Inflammatory macrophage treated with lipopolysaccharide for 1 hour (primary cell): ENCODE measurements at regions not wholly inside any gene's neighbourhood (a gene's known extent, or its start where the extent isn't known, plus 50 kb on each side); places are given as distances from the start of the nearest gene placed in this dataset.
A peak's percentile ranks its signal among the peaks of the same experiment; 100 is the strongest.

Experiments used
- DNase-seq, 2 donors: peaks; one replicate each; pipeline ENCODE4 v3.0.0-alpha.2; 2020 to 2022

DNA sequence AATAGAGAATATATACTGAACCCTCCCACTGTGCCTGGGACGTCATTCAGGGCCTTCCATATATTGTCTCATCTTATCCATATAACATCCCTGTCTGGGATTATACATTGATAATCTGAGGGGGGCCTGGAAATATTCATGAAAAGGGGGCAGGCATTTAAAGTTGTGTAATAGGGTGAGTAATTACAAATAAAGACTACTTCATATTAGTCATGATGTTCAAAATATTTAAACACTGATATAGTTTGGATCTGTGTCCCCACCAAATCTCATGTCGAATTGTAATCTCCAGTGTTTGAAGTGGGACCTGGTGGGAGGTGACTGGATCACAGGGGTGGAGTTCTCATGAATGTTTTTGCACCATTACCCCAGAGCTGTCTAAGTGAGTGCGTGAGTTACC is 97.8 kb downstream of the AQP9 start:
- DNase-seq: no peak

DNA sequence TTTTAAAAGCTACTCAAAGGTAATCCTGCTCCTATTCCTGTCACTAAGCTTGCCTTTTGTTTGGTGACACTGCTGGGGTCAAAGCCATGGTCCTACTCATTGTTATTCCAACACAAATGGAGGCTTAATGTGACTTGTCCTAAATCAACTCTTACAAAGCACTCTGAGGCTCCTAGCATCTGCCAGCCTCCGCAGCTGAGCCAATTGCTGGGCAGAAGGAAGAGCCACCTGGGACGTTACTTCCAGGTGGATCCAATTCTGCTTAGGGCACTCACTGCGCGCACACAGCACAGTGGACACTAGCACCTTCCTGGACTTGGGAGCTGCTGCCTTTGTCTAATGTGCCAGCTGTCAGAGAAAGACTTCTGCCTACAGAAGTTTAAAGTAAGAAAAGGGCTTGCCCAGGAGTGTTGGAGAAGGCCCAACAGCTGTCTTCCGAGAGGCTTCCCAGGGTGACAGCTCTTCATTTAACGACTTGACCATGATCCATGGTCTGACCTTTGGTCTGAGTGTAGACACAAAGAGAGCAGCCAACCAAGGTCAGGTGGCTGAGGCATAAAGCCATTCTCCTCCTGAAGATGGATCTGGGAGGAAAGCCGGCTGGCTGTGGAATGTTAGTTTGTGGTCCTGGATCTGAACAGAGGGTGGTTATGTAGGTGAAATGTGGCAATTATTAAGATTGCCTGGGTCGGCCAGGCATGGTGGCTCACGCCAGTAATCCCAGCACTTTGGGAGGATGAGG is 102.2 kb downstream of the AQP9 start:
- DNase-seq: no peak

DNA sequence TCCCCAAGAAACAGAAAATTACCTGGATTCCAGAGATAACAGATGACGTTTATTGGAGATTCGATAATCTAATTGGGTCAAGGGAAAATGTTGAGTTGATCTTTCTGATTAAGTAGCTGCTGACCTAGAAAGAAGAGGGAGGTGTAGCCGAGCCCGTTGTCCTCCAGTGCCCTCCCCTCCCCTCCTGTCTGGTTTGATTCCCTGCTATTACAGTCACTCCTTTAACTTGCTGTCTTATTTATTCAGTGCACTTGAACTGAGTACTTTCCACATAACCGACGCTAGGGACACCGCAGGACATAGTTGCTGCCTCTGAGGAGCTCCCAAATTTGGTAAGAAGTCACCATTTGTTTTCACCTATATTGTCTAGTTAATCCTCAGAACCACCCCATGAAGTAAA is 103.7 kb downstream of the AQP9 start:
- DNase-seq: no peak

DNA sequence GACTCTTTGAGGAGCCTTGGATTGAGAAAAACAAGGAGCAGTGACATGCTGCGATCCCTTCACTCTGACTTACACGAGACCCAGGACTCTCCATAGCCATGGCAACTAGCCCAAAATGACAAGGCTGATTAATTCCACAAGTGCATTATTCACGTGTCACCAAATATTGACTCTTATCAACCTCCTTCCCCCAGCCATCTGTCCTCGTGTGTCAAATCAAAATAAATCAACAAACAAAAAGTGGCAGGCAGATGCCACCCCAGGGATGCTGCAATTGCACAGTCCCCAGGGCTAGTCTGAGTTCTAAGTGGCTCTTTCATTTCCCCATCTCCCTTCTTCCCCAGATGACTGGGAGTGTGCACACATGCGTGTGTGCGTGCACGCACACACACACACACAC is 104.9 kb downstream of the AQP9 start:
- no peak for DNase-seq

DNA sequence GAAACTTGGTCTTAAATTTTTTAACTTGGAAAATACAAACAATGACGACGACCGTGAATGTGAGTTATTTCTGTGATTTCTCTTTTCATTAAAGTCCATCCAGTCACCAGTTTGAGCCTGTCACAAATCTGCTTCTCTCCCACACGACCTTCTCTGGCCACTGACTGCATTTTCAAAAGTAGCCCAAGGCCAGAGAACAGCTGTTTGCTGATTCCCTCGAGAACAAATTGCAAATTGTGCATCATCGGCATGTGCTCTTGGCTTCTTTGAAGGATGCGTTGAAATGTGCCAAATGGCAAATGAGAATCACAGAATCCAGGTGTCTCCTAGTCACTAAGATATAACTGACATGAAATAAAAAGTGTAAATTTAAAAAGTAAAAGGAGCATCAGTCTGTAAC is 106.4 kb downstream of the AQP9 start:
- no peak for DNase-seq

DNA sequence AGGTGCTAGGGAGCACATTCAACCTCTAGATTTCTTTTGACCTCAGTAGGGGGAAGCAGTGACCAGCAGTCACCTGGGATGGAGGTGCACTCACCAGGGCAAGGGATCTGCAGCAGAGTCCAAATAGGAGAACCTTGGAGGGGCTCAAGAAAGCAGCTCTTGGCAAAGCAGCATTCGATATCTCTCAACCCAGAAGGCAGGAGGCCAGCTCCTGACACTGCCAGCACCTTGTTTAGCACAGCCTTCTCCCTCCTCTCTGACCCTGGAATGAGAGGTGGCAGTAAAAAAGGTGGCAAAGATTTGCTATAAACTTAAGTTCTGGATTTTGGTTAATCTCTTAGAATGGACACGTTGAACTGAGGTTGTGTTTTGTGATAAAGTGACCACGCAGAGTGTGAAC is 107.9 kb downstream of the AQP9 start:
- no peak for DNase-seq

DNA sequence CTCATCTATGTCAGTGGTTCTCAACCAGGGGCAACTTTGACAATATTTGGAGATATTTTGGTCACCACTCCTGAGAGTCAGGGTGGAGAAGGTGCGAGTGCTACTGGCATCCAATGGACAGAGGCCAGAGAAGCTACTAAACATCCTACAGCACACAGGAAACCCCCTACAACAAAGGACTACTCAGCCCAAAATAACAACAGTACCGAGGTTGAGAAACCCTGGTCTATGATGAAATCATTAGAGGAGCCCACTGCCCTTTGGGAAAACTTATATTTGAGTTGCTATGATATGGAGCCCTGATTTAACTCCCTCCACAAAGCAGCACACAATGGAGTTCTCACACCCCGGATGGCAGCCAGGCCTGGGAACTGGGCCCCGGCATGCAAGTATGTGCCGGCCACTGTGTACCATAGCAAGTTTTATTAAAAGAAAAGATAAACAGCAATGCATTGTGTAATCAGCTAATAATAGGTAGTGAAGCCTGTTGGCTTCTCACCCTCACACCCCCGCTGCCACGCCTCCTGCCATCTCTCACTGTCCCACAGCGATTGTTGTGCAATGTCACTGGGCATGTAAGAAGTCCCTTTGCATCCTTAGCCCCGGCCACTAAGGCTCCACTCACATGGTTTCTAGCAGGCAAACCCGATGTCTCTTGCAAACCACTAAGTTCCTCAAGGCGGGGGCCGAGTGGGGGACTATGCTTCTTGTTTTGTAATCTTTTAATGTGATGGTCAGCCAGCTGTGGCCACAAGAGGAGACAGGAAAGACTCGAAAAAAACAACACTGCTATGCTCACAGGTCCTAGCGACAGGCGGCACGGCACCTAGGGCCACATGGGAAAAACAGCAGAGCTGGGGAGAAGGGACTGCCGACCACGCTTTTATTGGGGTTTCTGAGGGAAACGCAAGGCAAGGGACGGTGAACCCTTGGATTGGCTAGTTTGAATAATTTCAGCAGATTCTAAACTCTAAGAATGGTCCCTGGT is 110.0 kb downstream of the AQP9 start:
- peak; percentile 93 to 100 for DNase-seq

DNA sequence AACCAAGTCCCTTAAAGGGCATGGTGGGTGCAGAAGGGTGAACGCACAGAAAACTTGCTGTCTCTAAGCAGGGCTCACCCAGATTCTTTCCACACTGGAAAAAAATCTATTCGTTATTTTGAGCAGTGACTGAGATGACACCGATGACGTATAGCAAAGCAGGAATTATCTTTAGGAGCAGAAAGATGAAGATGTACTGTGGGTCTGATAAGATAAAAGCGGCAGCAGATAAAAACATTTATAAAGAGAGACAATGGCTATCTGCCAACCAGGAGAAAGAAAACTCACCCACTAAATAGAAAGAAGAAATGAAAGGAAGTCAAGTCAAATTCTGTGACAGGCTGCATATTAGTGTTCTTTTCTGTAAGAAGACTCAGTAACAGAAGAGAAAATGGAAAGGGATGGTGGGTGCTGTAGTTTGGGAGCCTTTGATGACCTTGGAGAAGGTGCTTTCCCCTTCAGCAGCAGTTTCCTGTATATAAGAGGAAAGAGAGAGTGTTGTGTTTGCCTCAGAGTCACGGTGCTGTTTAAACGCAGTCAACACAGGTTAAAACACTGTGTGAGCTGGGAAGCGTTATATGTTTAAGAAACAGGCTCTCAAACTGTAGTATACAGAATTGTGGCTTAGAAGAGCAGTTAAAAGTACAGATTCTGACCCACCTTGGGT is 111.6 kb downstream of the AQP9 start:
- peak in 1 of 2 donors; percentile 42 for DNase-seq

DNA sequence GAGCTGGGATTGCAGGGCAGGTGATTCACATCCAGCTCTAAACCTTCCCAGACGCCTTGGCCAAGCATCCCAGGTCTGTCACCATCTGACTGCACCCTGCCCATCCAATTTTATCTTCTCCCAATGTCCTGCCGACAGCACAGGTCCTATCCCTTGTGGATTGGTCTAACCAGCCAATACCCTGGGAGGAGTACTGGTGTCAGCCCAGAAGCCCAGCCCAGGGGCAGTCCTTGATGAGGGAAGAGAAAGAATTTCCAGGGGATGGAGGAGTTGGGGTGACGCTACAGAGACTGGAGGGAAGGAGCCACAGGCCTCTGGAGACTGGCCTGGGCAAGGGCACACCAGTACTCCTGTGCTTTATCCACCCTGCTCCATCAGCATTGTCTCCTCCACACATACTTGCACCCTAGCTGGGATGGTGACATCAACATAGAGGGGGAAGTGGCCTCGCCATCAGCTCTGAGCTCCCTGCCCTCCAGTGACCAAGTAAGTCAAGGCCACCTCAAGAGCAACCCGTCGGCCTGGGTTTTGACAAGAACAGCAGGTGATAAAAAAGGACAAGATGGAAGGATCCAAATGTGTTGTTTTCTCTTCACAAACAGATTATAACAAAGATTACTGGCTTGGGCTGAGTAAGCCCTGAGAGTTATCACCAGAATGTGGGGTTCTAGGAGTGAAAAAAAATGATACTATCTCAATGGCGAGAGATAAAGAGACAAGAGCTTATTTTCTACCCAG is 114.6 kb downstream of the AQP9 start:
- DNase-seq: no peak

DNA sequence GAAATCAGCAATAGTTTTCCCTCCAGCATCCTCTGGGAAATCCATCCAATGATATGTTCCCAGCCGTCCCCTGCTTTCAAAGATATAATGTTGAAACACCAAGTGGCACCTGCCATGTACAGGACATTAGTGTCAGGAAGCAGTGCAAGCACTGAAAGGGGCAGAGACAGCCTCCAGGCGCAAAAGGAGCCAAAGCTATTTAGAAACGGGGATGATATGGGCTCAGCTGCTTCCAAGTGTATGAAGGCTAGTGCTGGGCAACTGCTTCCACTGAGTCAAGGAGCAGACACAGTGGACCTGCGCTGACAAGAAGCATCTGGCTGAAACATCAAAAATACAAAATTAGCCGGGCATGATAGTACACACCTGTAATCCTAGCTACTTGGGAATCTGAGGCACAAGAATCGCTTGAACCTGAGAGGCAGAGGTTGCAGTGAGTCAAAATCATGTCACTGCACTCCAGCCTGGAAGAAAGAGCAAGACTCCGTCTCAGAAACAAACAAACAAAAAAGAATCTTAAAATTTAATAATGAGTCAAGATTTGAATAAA is 119.7 kb downstream of the AQP9 start:
- DNase-seq: no peak

DNA sequence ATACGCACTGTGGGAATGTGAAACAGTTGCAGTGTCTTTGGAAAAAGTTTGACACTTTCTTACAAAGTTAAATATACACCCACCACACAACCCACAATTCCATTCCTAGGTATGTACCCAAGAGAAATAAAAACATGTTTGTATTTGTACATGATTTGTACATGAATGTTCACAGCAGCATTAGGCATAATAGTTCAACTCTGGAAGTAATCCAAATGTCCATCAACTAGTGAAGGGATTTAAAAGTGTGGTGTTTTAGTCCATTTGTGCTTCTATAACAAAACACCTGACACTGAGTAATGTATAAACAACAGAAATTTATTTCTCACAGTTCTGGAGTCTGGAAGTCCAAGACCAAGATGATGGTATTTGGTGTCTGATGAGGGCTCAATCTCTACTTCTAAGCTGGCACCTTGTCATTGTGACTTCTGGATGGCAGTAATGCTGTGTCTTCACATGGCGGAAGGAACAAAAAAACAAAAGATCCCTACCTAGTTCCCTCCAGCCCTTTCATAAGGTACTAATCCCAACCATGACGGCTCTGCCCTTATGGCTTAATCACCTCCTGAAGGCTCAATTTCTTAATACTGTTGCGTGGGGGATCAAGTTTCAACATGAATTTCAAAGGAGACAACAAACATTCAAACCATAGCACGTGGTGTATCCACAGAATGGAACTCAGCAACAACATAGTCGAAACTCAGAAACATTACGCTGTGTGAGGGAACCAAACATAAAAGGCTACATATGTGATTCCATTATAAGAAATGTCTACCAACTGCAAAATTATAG is 120.5 kb downstream of the AQP9 start:
- no peak for DNase-seq

DNA sequence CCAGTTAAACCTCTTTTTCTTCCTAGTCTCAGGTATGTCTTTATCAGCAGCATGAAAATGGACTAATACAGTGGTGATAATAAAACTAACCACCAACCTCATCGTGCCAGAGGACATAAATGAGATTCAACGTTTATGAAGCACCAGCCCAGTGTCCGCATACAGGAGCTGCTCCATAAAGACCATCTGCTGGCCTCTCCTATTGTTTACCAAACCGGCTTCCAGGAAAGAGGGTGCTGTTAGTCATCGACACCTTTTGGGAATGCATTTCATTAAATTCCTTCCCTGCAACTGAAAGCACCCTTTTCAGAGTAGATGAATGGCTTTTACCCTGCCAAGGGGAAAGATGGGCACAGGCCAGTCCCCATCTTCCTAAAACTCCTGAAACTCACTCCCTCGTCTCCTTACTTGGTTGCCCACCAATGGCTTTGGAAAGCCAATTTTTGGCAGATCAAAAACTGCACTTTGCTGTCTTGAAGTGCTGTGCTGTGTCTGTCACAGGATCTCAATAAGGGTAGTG is 122.1 kb downstream of the AQP9 start:
- no peak for DNase-seq

DNA sequence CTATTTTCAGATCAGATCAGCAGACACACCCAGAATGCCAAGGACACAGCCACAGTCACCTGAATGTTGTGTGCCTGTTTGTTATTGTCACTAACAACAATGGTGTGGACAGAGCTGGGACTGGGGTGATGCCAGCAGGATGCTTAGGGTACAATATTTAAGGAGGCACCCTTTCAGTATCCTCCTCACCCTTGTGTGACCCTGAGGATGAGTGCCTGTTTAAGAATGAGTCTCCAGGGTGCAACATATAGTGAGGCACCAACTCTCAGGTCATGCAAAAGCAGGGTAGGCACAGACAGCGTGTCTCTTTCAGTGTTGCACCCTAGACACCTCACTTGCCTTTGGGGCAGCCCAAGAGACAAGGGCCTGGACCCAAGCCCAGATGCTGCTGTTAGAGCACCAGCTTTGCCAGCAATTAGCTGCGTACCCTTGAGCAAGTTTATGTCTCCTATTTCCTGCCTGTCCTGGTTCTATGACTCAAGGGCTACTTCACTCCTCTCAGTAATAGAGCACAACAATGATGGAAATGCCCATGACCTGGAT is 122.6 kb downstream of the AQP9 start:
- DNase-seq: no peak

DNA sequence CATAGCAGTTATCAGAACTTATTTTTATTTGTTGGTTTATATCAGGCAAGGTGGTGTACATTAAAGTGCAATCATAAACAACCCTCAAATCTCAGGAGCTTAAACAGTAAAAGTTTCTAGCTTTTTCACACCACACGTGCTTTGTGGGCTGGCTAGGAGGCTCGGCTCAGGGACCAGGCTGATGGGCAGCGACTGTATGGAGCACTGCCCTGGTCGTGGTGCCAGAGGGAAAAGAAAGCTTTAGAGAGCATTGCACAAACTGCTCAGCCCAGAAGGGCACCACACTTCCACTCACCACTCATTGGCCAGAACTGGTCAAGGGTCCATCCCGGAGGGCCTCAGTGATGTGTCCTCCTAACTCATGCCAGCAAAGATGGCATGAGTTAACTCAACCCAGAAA is 123.2 kb downstream of the AQP9 start:
- DNase-seq: no peak

DNA sequence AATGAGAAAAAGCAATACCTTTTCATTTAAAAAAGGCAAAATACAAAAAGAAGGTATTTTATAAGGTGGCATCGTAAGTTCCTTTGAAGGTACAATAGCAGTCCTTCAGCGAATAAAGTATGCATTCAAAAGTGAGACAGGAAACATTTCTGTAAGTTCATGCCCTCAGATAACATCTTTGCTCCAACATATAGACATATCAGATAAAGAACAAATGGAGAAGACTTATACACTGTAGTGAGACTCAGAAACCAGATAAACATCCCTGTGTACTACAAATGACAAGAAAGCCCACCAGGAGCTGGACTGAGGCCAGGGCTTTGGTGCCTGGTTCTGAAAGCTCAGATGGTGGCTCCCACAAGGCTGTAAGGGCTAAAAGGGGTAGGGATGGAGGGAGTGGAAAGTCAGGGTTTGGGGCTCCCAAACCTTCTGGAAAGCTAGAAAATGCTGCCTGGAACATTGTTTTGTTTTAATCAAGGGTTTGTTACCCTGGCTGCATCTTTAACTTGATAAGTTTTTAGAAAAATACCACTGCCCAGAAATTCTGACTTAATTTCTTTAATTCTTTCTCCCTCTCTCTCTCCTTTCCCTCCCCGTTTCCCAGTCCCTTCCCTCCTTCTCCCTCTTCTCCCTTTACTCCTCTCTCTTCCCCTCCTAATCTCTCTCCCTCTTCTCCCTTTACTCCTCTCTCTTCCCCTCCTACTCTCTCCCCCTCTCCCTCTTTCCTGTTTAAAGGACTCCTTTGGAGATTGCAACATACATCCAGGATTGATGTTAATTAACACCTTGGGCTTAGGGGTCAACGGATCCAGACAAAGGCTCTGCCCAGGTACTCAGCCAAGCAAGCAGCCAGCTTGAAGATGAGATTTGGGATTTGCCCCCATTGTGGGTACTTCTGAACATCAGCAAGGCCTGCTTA is 126.1 kb downstream of the AQP9 start:
- DNase-seq: no peak

DNA sequence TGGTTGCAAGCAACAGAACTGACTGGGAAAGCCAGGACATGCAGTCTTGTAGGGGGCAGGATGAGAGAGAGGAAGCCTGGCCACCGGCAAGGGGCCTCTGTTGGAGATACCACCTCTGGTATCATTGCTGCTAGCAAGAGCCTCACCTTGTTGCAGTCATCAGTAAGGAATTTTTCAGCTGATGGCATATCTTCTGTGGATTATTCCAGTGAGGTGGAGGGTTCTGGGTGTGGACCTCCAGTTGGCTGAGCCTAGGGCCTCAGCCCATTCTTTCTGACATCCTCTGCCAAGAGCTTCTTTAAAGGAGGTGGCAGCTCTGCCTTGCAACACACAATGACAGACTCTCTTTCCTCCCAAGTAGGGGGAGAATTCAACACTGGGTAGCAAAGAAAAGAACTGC is 128.9 kb downstream of the AQP9 start:
- DNase-seq: no peak

DNA sequence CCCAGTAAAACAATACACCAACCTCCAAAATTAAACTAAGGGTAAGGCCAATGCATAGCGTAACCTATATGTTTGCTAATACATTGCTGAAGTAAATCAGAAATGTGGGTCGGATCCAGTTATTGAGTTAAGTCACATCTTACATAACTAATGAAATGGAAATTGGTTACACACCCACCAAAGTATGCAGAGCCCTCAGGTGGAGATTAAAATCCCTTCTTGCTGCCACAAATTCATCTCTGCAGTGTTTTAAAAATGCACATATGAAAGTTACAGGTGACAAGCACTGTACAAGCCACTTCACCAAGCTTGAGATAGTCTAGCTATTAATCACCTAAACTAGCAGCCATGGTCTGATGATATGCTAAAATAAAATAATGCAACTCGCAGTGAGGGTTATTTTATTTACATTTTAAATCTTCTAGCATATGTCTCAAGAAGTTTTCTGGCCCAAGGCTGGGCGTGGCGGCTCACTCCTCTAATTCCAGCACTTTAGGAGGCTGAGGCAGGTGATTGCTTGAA is 130.6 kb downstream of the AQP9 start:
- DNase-seq: no peak

DNA sequence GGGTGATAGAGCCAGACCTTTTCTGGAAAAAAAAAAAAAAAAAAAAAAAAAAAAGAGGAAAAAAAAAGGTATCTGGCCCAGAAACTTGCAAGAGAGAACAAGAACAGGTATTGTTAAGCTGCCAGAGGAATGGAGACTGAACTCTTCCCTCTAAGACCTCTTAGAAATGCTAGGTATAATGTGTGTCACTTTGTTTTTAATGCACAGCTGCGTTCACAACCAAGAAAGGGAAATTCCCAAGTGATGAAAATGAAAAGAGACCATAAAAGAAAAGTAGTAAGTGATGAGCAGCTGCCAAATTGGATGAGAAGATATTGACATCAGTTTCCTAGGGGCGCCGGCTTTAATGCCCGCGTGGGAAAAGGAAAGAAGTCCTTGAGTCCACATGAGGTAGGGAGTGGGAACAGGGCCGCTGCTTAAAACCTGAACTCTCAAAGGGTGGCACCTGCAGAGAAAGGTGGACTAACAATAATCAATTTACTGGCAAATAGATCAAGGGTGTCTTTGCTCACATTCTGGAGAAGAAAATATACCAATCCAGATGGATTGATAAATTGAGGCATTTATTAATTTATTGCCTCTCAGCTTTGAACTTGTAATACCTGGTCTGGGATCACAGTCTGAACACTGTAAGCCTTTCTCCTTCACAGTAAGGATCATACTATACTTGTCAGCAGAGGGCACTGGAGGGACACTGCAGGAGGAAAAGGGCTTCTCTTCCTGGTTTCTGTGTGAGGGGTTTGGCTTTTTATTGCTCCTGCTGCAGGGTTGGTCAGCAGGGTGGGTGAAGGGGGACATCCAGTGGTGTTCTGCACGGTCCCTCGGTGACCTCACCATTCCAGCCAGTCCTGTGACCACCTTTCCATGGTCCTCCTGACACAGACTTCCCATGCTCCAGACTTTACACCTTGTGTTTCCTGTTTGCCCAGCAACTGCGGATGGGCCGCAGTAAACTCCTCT is 131.6 kb downstream of the AQP9 start:
- peak; percentile 63 to 77 for DNase-seq
